ENCODE measurements at regions not wholly inside any gene's neighbourhood (a gene's known extent, or its start where the extent isn't known, plus 50 kb on each side); places are given as distances from the start of the nearest gene placed in this dataset.

GRCh38 chr10:81814842-81815241 is 60.2 kb upstream of the NRG3 start:
- DNase-seq (ENCODE audit: low read depth): no peak

GRCh38 chr10:81817596-81818170 is 57.3 kb upstream of the NRG3 start:
- no peak for DNase-seq (ENCODE audit: low read depth)

- no peak for DNase-seq (ENCODE audit: low read depth)
These were observed 54.6 kb upstream of the NRG3 start for GRCh38 chr10:81820418-81820817.

Measured in T-helper 22 cell (primary cell).